ENCODE measurements at regions not wholly inside any gene's neighbourhood (a gene's known extent, or its start where the extent isn't known, plus 50 kb on each side); places are given as distances from the start of the nearest gene placed in this dataset.
A peak's percentile ranks its signal among the peaks of the same experiment; 100 is the strongest.

GRCh38 chr13:88976466-88976865 lies 1305.3 kb downstream of the SLITRK5 start:
- no peak for DNase-seq (ENCODE audit: extremely low spot score)
- no peaks in the 10 kb centered on the region for H3K4me1 ChIP-seq (ENCODE audit: insufficient read depth)
- no peak overlapping the region for H3K27ac ChIP-seq (ENCODE audit: low read depth)
- WGBS = 78% methylated on average over 4 of the region's 4 CpGs
- H3K4me3 ChIP-seq (ENCODE audit: low read depth, low read length) = no peak overlapping the region
- no peaks in the 10 kb centered on the region for H3K36me3 ChIP-seq (ENCODE audit: insufficient read depth)

GRCh38 chr13:88978607-88979006 lies 1307.4 kb downstream of the SLITRK5 start:
- Histone ChIP-seq H3K4me1 (ENCODE audit: insufficient read depth) (no peaks in the 10 kb centered on the region), H3K36me3 (ENCODE audit: insufficient read depth) (no peaks in the 10 kb centered on the region), H3K4me3 (ENCODE audit: low read depth, low read length) (no peak overlapping the region), H3K27ac (ENCODE audit: low read depth) (no peak overlapping the region)
- WGBS = 61% methylated on average over 2 of the region's 2 CpGs
- no peak for DNase-seq (ENCODE audit: extremely low spot score)

GRCh38 chr13:88979465-88980175 lies 1308.4 kb downstream of the SLITRK5 start:
- Histone ChIP-seq H3K27ac (ENCODE audit: low read depth) (no peak overlapping the region), H3K4me1 (ENCODE audit: insufficient read depth) (no peaks in the 10 kb centered on the region), H3K4me3 (ENCODE audit: low read depth, low read length) (no peak overlapping the region), H3K36me3 (ENCODE audit: insufficient read depth) (no peaks in the 10 kb centered on the region)
- 44% methylated on average over 7 of the region's 7 CpGs for WGBS
- DNase-seq (ENCODE audit: extremely low spot score) = no peak

GRCh38 chr13:89003656-89004055 lies 1332.5 kb downstream of the SLITRK5 start:
- Histone ChIP-seq H3K4me3 (ENCODE audit: low read depth, low read length) (no peak overlapping the region), H3K36me3 (ENCODE audit: insufficient read depth) (no peaks in the 10 kb centered on the region), H3K4me1 (ENCODE audit: insufficient read depth) (no peaks in the 10 kb centered on the region), H3K27ac (ENCODE audit: low read depth) (no peak overlapping the region)
- 70% methylated on average over 2 of the region's 2 CpGs for WGBS
- DNase-seq (ENCODE audit: extremely low spot score) = no peak

- Histone ChIP-seq H3K27ac (ENCODE audit: low read depth) (no peak overlapping the region), H3K4me3 (ENCODE audit: low read depth, low read length) (no peak overlapping the region), H3K36me3 (ENCODE audit: insufficient read depth) (no peaks in the 10 kb centered on the region), H3K4me1 (ENCODE audit: insufficient read depth) (no peaks in the 10 kb centered on the region)
- DNase-seq (ENCODE audit: extremely low spot score) = no peak
- WGBS = 86% methylated on average over 2 of the region's 2 CpGs
Observed at GRCh38 chr13:89011615-89012014, 1340.4 kb downstream of the SLITRK5 start.

GRCh38 chr13:89027694-89028306 lies 1356.6 kb downstream of the SLITRK5 start:
- Histone ChIP-seq H3K27ac (ENCODE audit: low read depth) (no peak overlapping the region), H3K36me3 (ENCODE audit: insufficient read depth) (no peaks in the 10 kb centered on the region), H3K4me1 (ENCODE audit: insufficient read depth) (no peaks in the 10 kb centered on the region), H3K4me3 (ENCODE audit: low read depth, low read length) (no peak overlapping the region)
- DNase-seq (ENCODE audit: extremely low spot score) = no peak
- WGBS = 79% methylated on average over 3 of the region's 3 CpGs

- 79% methylated on average over 2 of the region's 2 CpGs for WGBS
- DNase-seq (ENCODE audit: extremely low spot score) = no peak
- H3K4me1 ChIP-seq (ENCODE audit: insufficient read depth) = no peaks in the 10 kb centered on the region
Observed at GRCh38 chr13:89029062-89029461, 1357.9 kb downstream of the SLITRK5 start.

GRCh38 chr13:89034015-89034414 lies 1362.8 kb downstream of the SLITRK5 start:
- 82% methylated on average over 1 of the region's 1 CpG for WGBS
- no peak overlapping the region for H3K4me3 ChIP-seq (ENCODE audit: low read depth, low read length)
- H3K27ac ChIP-seq (ENCODE audit: low read depth) = no peak overlapping the region
- DNase-seq (ENCODE audit: extremely low spot score) = no peak
- H3K36me3 ChIP-seq (ENCODE audit: insufficient read depth) = no peaks in the 10 kb centered on the region
- no peaks in the 10 kb centered on the region for H3K4me1 ChIP-seq (ENCODE audit: insufficient read depth)

More at GRCh38 chr13:89029062-89029461, 1357.9 kb downstream of the SLITRK5 start:
- no peaks in the 10 kb centered on the region for H3K36me3 ChIP-seq (ENCODE audit: insufficient read depth)
- H3K4me3 ChIP-seq (ENCODE audit: low read depth, low read length) = no peak overlapping the region
- H3K27ac ChIP-seq (ENCODE audit: low read depth) = no peak overlapping the region

GRCh38 chr13:89052699-89053098 lies 1381.5 kb downstream of the SLITRK5 start:
- no peaks in the 10 kb centered on the region for H3K4me1 ChIP-seq (ENCODE audit: insufficient read depth)
- 76% methylated on average over 3 of the region's 3 CpGs for WGBS
- H3K27ac ChIP-seq (ENCODE audit: low read depth) = no peak overlapping the region

GRCh38 chr13:89053418-89053817 lies 1382.2 kb downstream of the SLITRK5 start:
- DNase-seq (ENCODE audit: extremely low spot score) = no peak
- Histone ChIP-seq H3K27ac (ENCODE audit: low read depth) (no peak overlapping the region), H3K4me1 (ENCODE audit: insufficient read depth) (no peaks in the 10 kb centered on the region), H3K36me3 (ENCODE audit: insufficient read depth) (no peaks in the 10 kb centered on the region), H3K4me3 (ENCODE audit: low read depth, low read length) (no peak overlapping the region)
- WGBS = 83% methylated on average over 1 of the region's 1 CpG

More at GRCh38 chr13:89052699-89053098, 1381.5 kb downstream of the SLITRK5 start:
- Histone ChIP-seq H3K36me3 (ENCODE audit: insufficient read depth) (no peaks in the 10 kb centered on the region), H3K4me3 (ENCODE audit: low read depth, low read length) (no peak overlapping the region)
- no peak for DNase-seq (ENCODE audit: extremely low spot score)

- no peak overlapping the region for H3K4me3 ChIP-seq (ENCODE audit: low read depth, low read length)
- no peak for DNase-seq (ENCODE audit: extremely low spot score)
- no peaks in the 10 kb centered on the region for H3K36me3 ChIP-seq (ENCODE audit: insufficient read depth)
- no peaks in the 10 kb centered on the region for H3K4me1 ChIP-seq (ENCODE audit: insufficient read depth)
- no peak overlapping the region for H3K27ac ChIP-seq (ENCODE audit: low read depth)
Observed at GRCh38 chr13:89057274-89057673, 1386.1 kb downstream of the SLITRK5 start.

- H3K27ac ChIP-seq (ENCODE audit: low read depth) = no peak overlapping the region
- no peak for DNase-seq (ENCODE audit: extremely low spot score)
- H3K4me1 ChIP-seq (ENCODE audit: insufficient read depth) = no peaks in the 10 kb centered on the region
- no peaks in the 10 kb centered on the region for H3K36me3 ChIP-seq (ENCODE audit: insufficient read depth)
- WGBS = 94% methylated on average over 3 of the region's 3 CpGs
- no peak overlapping the region for H3K4me3 ChIP-seq (ENCODE audit: low read depth, low read length)
Observed at GRCh38 chr13:89057862-89058261, 1386.7 kb downstream of the SLITRK5 start.

GRCh38 chr13:89061821-89062220 lies 1390.7 kb downstream of the SLITRK5 start:
- H3K4me1 ChIP-seq (ENCODE audit: insufficient read depth) = no peaks in the 10 kb centered on the region
- WGBS = 81% methylated on average over 1 of the region's 1 CpG
- H3K36me3 ChIP-seq (ENCODE audit: insufficient read depth) = no peaks in the 10 kb centered on the region
- H3K27ac ChIP-seq (ENCODE audit: low read depth) = no peak overlapping the region
- H3K4me3 ChIP-seq (ENCODE audit: low read depth, low read length) = no peak overlapping the region
- no peak for DNase-seq (ENCODE audit: extremely low spot score)

GRCh38 chr13:89066868-89067466 lies 1395.8 kb downstream of the SLITRK5 start:
- Histone ChIP-seq H3K4me1 (ENCODE audit: insufficient read depth) (no peaks in the 10 kb centered on the region), H3K36me3 (ENCODE audit: insufficient read depth) (no peaks in the 10 kb centered on the region), H3K27ac (ENCODE audit: low read depth) (no peak overlapping the region), H3K4me3 (ENCODE audit: low read depth, low read length) (no peak overlapping the region)
- DNase-seq (ENCODE audit: extremely low spot score) = peak; percentile 13
- WGBS = 39% methylated on average over 9 of the region's 9 CpGs

Measured in urinary bladder (tissue), 3 donors.